Activated naive CD8-positive, alpha-beta T cell treated with anti-CD3 and anti-CD28 coated beads for 36 hours (primary cell): ENCODE measurements at regions not wholly inside any gene's neighbourhood (a gene's known extent, or its start where the extent isn't known, plus 50 kb on each side); places are given as distances from the start of the nearest gene placed in this dataset.
"Not testable (repeated sequence)": the region's sequence is repeated elsewhere in the genome, so short reads cannot be mapped to it uniquely, and the experiment has no call there.

Experiments used
- DNase-seq: peaks from one replicate; pipeline ENCODE4 v3.0.0; 2021
- H3K27ac Mint-ChIP-seq: one replicate; pipeline ENCODE4 v1.8.0; 2022; ENCODE audit warnings: mild to moderate bottlenecking, moderate library complexity, mixed read lengths
- H3K27me3 Mint-ChIP-seq: one replicate; pipeline ENCODE4 v1.8.0; 2022; ENCODE audit warnings: mild to moderate bottlenecking, mixed read lengths
- H3K36me3 Mint-ChIP-seq: one replicate; pipeline ENCODE4 v1.8.0; 2021; ENCODE audit warnings: mild to moderate bottlenecking, mixed read lengths
- H3K4me1 Mint-ChIP-seq: one replicate; pipeline ENCODE4 v1.8.0; 2021; ENCODE audit warnings: mixed read lengths
- H3K4me3 Mint-ChIP-seq: one replicate; pipeline ENCODE4 v1.8.0; 2022; ENCODE audit warnings: mild to moderate bottlenecking, moderate library complexity, mixed read lengths
- H3K9me3 Mint-ChIP-seq: one replicate; pipeline ENCODE4 v1.8.0; 2022; ENCODE audit warnings: mixed read lengths

DNA sequence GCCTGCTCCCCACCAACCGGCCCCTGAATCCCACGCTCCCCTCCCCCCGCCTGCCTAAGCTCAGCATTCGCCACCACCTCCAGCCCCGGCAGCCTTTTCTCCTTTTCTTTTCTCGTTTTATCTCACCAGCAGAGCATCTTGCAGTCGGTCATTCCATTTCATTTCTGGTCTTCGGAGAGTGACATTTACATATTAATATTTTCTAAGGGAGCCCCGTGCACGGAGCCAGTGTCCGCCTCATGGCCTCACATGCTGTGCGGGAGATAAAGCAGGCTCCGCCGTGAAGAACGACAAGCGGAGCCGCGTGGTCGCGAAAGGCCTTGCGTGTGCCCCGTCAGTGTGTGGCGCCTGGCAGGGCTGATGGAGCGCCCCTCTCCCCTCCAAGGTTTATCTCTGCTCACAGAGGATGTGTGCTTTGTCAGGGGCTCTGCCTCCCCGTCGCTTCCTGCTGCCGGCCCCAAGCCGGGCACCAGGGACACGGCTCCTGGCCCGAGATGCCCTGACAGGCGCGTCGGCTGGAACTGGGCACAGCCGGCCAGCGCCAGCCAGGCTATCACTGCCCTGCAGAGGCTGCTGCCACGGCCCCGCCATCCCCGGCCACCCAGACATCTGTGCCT is 95.5 kb upstream of the GSE1 start:
- no peaks in the 10 kb centered on the region for H3K27me3 Mint-ChIP-seq
- H3K4me3 Mint-ChIP-seq, result no peak overlapping the region
- H3K27ac Mint-ChIP-seq, result no peak overlapping the region
- no peaks in the 10 kb centered on the region for H3K36me3 Mint-ChIP-seq
- DNase-seq, result no peak
- no peaks in the 10 kb centered on the region for H3K4me1 Mint-ChIP-seq
- H3K9me3 Mint-ChIP-seq, result peaks cover 2% of the 10 kb centered on the region

DNA sequence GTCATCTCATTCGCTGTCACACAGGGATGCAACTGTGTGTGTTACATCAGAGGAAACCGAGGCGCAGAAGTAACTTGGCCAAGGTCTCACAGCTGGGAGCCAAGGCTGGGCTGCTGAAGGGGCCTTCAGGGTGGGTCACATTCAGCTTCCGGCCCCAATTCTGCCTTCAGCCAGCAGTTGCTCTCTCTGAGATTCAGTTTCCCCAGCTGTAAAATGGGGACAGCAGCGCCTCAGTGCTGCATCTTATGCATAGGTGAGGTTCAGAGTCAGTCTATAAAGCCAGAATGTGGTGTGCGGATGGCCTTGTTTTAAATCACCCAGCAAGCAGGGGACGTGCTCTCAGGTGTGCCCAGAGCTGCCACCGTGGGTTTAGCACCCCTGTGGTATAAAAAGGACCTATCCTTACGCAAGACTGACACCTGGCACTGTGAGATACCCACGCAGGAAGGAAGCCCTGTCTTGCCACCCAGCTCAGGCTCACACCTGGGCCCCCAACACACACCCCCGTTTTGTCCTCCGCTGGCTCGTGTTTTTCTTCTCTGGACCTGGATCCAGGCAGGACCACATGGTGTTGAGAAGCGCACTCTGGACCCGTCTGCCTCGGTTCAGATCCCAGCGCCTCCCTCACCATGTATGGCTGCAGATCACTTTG is 94.6 kb upstream of the GSE1 start:
- H3K36me3 Mint-ChIP-seq, result no peaks in the 10 kb centered on the region
- peaks cover 2% of the 10 kb centered on the region for H3K9me3 Mint-ChIP-seq

DNA sequence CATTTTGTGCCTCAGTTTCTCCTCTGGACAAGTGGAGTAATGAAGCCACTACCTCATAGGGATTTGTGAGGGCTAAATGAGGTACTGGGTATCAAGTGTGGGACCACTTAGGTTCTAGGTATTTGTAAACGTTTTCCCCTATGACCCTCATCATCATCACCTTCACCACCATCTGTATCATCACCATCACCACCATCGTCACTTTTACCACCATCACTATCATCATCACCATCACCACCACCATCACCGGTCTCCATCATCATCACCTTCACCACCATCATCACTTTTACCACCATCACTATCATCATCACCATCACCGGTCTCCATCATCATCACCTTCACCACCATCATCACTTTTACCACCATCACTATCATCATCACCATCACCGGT is 94.1 kb upstream of the GSE1 start:
- not testable (repeated sequence) for H3K9me3 Mint-ChIP-seq, H3K4me3 Mint-ChIP-seq, H3K27me3 Mint-ChIP-seq, H3K36me3 Mint-ChIP-seq, H3K27ac Mint-ChIP-seq, DNase-seq, H3K4me1 Mint-ChIP-seq

More for the DNA sequence above, 94.6 kb upstream of the GSE1 start:
- no peak for DNase-seq
- H3K4me1 Mint-ChIP-seq, result no peaks in the 10 kb centered on the region
- H3K4me3 Mint-ChIP-seq, result no peak overlapping the region
- H3K27ac Mint-ChIP-seq, result no peak overlapping the region
- no peaks in the 10 kb centered on the region for H3K27me3 Mint-ChIP-seq

DNA sequence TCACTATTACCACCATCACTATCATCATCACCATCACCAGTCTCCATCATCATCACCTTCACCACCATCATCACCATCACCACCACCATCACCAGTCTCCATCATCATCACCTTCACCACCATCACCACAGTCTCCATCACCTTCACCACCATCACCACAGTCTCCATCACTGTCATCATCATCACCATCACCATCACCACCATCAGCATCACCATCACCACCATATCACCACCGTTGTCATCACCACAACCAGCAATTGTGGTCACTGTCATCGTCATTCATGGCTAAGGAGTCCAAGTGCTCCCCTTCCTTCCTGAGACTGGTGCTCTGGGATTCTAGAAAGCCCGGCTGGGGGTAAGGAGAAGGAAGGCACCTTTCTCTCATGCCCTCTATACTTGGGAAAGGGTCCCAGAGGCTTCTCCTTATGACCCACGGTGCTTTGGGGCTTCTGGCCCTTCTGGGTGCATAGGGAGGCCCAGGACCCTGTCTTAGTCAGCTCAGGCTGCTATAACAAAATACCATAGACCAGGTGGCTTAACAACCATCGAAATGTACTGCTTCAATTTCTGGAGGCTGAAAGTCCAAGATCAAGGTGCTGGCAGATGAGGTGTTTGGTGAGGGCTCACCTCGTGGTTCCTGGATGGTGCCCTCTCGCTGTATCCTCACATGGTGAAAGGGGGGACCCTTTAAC is 93.4 kb upstream of the GSE1 start:
- H3K27ac Mint-ChIP-seq, result peak overlapping the region; percentile 1
- no peaks in the 10 kb centered on the region for H3K36me3 Mint-ChIP-seq
- H3K4me1 Mint-ChIP-seq, result no peaks in the 10 kb centered on the region
- H3K4me3 Mint-ChIP-seq, result no peak overlapping the region
- H3K9me3 Mint-ChIP-seq, result peaks cover 2% of the 10 kb centered on the region
- no peak for DNase-seq
- H3K27me3 Mint-ChIP-seq, result no peaks in the 10 kb centered on the region

DNA sequence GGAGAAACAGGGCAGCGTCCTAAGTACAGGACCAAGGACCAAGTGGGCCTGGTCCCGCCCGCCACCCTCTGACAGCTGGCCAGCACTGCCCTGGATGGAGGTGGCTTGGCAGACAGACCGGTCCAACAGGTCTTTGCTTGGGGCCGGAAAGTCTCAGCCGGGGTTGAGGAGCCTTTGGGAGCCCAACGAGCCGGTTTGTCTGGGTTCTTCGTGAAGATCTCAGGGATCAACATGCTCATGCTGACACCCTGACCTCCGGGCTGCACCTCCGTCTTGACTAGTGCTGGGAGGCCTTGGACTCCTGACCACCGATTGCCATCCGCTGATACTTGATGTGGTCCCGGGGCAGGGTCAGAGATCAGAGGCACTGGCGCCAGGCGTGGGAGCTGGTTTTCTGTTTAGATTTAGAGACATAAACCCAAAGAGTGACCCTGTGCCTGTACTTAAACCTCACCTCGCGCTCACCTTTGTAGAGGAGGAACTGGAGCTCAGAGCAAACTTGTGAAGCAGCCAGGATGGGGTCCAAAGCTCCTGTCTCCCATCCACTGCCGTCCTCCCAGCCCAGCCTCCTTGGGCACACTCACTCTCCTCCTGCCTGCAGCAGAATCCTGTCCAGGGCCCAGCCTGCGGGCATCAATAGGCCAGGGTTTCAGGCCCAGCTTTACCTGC is 92.1 kb upstream of the GSE1 start:
- H3K4me1 Mint-ChIP-seq, result no peaks in the 10 kb centered on the region
- no peak overlapping the region for H3K4me3 Mint-ChIP-seq
- H3K36me3 Mint-ChIP-seq, result no peaks in the 10 kb centered on the region
- H3K27me3 Mint-ChIP-seq, result no peaks in the 10 kb centered on the region
- H3K27ac Mint-ChIP-seq, result no peak overlapping the region
- H3K9me3 Mint-ChIP-seq, result peaks cover 2% of the 10 kb centered on the region
- no peak for DNase-seq

DNA sequence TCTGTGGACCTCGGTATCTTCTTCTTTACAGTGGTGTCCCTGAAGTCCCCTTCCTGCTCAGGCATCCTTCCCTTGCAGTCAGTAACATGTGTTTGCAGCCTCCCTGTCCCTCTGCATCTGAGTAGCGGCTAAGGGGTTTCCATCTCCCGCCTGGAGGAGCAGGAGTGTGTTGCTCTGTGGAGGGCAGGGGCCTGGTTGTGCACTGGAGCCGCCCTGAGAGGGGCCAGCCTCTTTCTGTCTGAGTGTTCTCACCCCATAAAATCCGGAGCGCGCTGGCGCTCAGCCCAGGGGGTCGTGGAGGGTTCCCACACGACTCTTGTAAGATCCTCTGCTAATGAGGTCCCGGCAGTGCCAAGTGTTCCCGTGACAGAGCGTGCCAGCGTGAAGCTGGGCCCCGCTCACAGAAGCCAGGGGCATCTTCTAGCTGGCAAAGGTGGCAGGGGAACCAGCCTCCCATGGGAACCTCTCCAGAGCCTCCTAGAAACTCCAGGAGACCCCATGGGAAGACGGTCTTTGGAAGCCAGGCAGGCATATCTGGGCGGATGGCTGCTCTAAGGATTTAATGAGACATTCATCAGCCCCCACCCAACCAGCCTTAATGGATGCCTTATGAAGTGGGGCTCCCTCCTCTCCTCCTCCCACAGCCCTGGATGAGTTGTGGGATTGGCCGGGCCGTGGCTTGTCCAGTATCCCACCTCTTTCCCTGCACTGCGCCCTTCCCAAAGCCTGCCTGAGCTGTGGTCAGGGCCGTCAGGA is 91.4 kb upstream of the GSE1 start:
- Mint-ChIP-seq H3K9me3 (peaks cover 2% of the 10 kb centered on the region), H3K4me1 (no peaks in the 10 kb centered on the region), H3K36me3 (no peaks in the 10 kb centered on the region), H3K27me3 (no peaks in the 10 kb centered on the region), H3K27ac (no peak overlapping the region), H3K4me3 (no peak overlapping the region)
- no peak for DNase-seq

DNA sequence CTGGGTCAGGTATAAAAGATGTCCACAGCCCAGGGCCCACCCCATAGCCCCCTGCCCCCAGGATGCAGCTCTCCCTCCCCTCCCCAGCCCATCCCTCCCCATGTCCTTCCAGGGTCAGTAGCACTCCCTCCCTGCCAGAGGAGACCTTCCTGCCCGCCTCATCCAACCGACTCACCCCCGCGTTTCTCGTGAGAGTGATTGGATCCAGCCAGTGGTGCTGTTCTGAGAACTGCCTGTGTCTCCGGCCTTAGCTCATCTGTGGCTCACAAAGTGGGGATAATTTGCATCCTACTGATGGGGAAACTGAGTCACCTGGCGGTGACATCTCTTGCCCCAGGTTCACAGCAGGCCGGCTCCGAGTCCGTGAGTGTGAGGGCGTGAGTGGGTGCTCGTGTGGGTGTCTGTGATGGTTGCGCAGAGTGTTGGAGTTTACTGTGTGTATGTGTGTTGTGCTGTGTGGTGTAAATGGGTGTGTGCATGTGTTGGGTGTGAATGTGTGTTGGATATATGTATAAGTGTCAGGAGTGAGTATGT is 90.7 kb upstream of the GSE1 start:
- DNase-seq, result no peak
- Mint-ChIP-seq H3K4me1 (no peaks in the 10 kb centered on the region), H3K27ac (no peak overlapping the region), H3K27me3 (no peaks in the 10 kb centered on the region), H3K36me3 (no peaks in the 10 kb centered on the region), H3K9me3 (peaks cover 2% of the 10 kb centered on the region), H3K4me3 (no peak overlapping the region)

DNA sequence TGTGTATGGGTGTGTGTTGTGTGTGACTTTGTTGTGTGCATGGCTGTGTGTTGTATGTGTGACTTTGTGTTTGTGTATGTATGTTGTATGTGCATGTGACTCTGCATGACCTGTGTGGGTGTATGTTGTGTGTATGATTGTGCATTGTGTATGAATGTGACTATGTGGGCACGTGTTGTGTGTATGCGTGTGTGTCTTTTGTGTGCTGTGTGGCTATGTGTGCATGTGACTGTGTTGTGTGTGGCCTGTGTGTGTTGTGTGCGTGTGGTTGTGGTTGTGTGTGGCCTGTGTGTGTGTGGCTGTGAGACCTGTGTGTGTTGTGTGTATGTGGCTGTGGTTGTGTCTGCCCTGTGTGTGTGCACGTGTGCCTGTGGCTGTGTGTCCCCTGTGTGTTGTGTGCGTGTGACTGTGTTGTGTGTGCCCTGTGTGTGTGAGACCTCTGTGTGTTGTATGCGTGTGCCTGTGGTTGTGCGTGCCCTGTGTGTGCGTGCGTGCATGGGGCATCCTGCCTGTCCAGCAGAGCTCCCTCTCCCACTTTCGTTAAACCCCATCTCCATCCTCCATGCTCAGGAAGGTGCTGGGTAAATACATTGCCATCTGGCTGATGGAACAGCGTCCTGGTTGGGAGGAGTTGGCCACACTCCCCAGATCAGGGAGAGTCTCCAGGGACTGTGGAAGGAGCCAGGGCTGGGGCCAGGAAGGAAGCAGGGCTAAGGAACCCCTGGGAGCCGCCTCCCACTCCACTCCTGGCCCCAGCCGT is 90.1 kb upstream of the GSE1 start:
- H3K4me1 Mint-ChIP-seq, result no peaks in the 10 kb centered on the region
- no peak overlapping the region for H3K27ac Mint-ChIP-seq
- no peaks in the 10 kb centered on the region for H3K27me3 Mint-ChIP-seq
- no peak for DNase-seq
- H3K36me3 Mint-ChIP-seq, result no peaks in the 10 kb centered on the region
- peaks cover 2% of the 10 kb centered on the region for H3K9me3 Mint-ChIP-seq
- H3K4me3 Mint-ChIP-seq, result no peak overlapping the region

DNA sequence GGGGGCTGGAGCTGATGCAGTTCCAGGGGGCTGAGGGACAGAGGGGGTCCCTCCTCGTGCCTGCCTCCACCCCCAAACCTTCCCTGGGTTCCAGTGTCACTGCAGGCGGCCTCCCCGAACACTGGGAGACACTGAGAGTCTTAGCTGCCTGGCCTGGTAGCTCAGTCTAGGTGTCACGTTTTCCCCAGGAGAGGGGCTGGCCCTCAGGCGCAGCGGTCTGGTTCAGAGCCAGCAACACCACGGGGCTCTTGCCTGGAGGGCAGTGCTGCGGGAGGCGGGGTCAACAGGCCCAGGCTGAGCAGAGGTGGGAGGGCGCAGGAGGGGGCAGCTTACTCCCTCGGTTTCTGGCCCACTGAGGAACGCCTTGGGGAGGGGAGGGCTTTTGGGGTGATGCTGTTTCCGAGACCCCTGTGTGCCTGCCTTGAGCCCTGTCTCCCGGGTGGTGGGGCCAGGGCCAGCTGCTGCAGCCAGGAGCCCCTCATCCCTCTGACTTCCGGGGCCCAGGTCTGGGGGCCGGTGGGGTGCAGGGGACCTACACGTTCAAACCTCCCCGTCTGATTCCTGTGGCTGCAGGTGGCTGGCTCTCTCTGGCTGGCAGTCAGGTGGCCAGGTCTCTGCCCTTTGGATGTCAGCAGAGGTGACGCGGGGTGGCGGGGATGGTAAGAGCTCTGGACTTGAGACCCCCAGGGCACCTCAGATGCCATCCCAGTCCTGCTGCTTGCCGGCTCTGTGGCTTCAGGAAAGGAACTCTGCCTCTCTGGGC is 89.3 kb upstream of the GSE1 start:
- H3K27me3 Mint-ChIP-seq, result no peaks in the 10 kb centered on the region
- H3K27ac Mint-ChIP-seq, result no peak overlapping the region
- H3K4me3 Mint-ChIP-seq, result no peak overlapping the region
- no peak for DNase-seq
- H3K9me3 Mint-ChIP-seq, result peaks cover 2% of the 10 kb centered on the region
- H3K36me3 Mint-ChIP-seq, result no peaks in the 10 kb centered on the region
- H3K4me1 Mint-ChIP-seq, result no peaks in the 10 kb centered on the region

DNA sequence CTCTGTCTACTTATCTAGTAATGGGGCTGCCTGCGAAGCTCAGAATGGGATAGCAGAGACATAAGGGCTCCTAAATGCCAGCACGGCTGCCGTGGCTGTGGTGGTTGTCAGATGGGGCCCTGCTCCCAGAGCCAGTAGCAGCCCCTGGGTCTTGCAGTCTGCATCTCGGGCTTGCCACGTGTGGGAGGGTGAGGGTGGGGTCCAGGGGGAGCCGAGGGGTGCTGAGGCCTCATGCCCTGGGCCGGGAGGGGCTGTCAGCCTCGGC is 88.8 kb upstream of the GSE1 start:
- Mint-ChIP-seq H3K4me1 (no peaks in the 10 kb centered on the region), H3K27me3 (no peaks in the 10 kb centered on the region), H3K9me3 (peaks cover 2% of the 10 kb centered on the region), H3K36me3 (no peaks in the 10 kb centered on the region), H3K27ac (no peak overlapping the region), H3K4me3 (no peak overlapping the region)
- no peak for DNase-seq

DNA sequence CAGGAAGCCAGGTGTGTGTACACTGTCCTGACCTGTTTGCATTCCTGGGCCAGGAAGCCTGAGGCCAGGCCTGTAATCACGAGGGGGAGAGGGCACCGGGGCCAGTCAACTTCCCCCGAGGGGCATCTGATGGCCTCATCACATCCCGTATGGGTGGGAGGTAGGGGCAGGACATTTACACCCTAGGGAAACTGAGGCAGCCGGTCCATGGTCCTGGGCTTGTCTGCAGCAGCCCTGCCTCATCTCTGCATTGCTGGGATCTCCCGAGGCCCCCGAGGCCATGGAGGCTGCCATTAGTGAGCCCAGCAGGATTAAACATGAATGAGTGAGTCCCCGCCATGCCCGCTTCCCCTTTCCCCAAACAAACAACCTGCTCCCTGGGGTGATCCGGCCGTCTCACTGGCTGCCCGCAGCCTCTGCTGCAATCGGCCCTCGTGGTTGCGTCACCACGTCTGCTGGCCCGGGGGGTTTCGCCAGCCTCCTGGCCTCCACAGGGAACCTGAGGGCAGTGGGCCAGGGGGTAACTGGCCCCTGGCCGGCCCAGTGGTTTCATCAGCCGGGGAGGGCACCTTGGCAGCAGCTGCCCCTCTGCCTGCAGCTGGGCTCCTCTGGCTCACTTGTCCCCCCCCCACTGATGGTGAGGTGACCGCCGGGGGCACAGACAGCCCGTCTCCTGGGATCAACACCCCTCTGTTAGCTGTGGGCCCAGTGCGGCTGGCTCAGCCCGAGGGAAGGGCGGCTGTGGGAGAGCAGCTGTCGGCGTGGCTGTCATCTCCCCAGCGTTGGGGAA is 88.3 kb upstream of the GSE1 start:
- Mint-ChIP-seq H3K4me3 (no peak overlapping the region), H3K4me1 (no peaks in the 10 kb centered on the region), H3K27me3 (no peaks in the 10 kb centered on the region), H3K36me3 (no peaks in the 10 kb centered on the region), H3K9me3 (no peaks in the 10 kb centered on the region), H3K27ac (no peak overlapping the region)
- DNase-seq, result no peak

DNA sequence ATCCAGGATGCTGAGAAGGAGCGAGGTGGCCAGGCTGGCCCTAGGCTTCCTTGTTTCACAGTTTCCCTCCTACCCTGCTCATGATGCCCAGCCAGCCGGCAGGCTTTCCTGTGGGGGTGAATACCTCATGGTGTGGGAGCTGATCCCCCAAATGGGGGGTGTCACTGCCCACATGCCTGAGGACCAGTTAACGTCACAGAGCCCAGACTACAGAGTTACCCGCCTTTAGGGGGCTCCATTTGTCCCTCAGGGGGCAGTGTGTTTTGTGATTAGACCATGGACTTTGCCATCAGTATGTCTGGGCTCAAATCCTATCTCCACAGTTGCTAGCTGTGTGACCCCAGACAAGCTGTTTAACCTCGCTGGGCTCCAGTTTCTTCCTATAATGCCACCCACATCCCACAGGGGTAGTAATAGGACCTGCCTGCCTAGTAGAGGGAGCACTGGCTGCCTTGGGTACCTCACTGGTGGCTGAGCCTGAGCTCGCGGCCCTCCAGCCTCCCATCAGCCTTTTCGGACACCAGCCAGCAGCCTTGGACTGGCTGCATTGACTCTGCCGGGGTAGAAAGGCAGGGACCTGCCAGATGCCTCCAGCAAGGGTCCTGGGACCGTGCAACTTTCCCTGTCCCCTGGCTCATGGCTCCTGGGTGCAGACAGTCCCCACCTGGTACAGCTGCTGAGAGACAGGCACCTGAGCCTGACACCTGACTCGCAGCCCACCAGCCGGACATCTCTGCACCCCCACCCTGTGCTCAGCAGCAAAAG is 87.5 kb upstream of the GSE1 start:
- Mint-ChIP-seq H3K36me3 (no peaks in the 10 kb centered on the region), H3K9me3 (no peaks in the 10 kb centered on the region), H3K27ac (no peak overlapping the region), H3K4me3 (no peak overlapping the region), H3K4me1 (no peaks in the 10 kb centered on the region), H3K27me3 (no peaks in the 10 kb centered on the region)
- DNase-seq, result no peak
